Fibroblast of the aortic adventitia (primary cell): ENCODE measurements at regions not wholly inside any gene's neighbourhood (a gene's known extent, or its start where the extent isn't known, plus 50 kb on each side); places are given as distances from the start of the nearest gene placed in this dataset.
"Not testable (repeated sequence)": the region's sequence is repeated elsewhere in the genome, so short reads cannot be mapped to it uniquely, and the experiment has no call there.

ENCODE experiments used
- DNase-seq: peaks from one replicate; pipeline ENCODE4 v3.0.0-alpha.2; 2010; ENCODE audit warnings: low read depth
- H3K4me3 ChIP-seq: 2 replicates; pipeline ENCODE4 v1.5.1; 2011; ENCODE audit warnings: low read depth, mild to moderate bottlenecking, control low read depth, low read length, moderate library complexity
- CTCF ChIP-seq: IDR thresholded peaks from 2 replicates; pipeline ENCODE4 v1.5.1; 2011; ENCODE audit warnings: mild to moderate bottlenecking, low read length, control low read depth, inconsistent platforms; ENCODE audit not compliant: insufficient read depth

- no peak overlapping the region for H3K4me3 ChIP-seq
- no peak for TF ChIP-seq CTCF
- DNase-seq = peak; percentile 90
Measured at GRCh38 chr2:150204451-150204850, 283.0 kb downstream of the RND3 start.

GRCh38 chr2:150194816-150195215 lies 292.7 kb downstream of the RND3 start:
- not testable (repeated sequence) for H3K4me3 ChIP-seq, DNase-seq

- H3K4me3 ChIP-seq = no peak overlapping the region
- no peak for TF ChIP-seq CTCF
- no peak for DNase-seq
Measured at GRCh38 chr2:150192701-150193100, 294.8 kb downstream of the RND3 start.

DNA sequence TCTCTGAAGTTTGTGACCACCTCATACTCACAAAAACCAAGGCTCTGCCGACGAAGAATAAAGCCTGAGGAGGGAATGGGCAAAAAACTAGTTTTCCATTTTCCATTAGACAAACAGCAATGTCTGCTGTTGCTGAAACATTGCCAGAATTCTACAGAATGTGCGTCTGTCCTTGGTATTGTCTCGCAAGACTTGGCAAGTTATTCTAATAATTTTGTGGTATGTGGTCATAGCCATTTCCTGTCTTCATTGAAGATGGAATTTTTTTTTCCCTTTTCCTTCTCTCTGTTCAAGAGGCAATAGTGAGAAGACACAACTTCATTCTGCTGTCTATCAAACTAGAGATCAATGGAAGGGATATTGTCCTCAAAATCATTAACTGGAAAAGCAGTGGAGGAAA lies 296.1 kb downstream of the RND3 start:
- no peak overlapping the region for H3K4me3 ChIP-seq
- DNase-seq = peak; percentile 80

DNA sequence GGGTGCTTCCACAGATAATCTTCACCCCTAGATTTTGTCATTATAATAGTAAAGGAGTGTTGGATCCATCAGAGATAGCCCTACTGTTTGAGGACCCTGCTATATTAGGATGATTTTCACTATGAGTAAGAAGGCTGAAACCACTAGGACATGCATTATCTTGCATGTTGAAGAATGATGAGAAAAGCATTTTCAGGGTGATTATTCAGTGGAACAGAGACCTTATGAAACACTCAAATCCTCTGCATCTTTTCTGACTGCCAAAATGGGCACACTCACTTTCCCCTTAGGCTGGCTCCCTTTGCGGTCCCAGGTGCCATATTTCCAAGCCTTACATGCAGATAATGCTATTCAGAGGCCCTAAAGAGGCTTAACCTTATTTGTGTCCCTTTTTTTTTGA lies 296.9 kb downstream of the RND3 start:
- no peak for DNase-seq
- H3K4me3 ChIP-seq = no peak overlapping the region
- no peak for TF ChIP-seq CTCF

More for the DNA sequence above, 296.1 kb downstream of the RND3 start:
- TF ChIP-seq CTCF = no peak

GRCh38 chr2:150188800-150189199 lies 298.7 kb downstream of the RND3 start:
- no peak overlapping the region for H3K4me3 ChIP-seq
- no peak for TF ChIP-seq CTCF

DNA sequence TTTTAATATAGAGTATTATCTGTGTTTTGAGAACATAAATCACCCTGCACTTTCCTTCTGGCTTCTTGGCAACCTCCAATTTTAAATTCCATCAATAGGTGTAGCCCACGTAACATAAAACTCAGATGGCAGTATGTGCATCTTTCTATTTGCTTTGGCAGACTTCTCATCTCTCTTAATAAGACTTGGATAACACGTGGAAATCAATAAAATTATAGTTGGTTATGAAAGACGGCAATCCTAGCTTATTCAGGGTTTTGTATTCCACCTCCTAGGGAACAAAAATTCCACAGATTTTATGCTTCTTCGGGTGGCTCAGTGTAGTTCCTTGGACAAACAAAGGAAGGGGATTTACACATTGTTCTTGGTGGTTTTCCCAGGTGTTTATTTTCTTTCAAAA lies 299.3 kb downstream of the RND3 start:
- DNase-seq = peak; percentile 91
- no peak overlapping the region for H3K4me3 ChIP-seq
- no peak for TF ChIP-seq CTCF

More at GRCh38 chr2:150188800-150189199, 298.7 kb downstream of the RND3 start:
- no peak for DNase-seq
